ENCODE measurements at regions not wholly inside any gene's neighbourhood (a gene's known extent, or its start where the extent isn't known, plus 50 kb on each side); places are given as distances from the start of the nearest gene placed in this dataset.

GRCh38 chr2:5036256-5036655 lies 655.9 kb upstream of the SOX11 start:
- no peak overlapping the region for H3K27ac ChIP-seq
- H3K9me3 ChIP-seq = no peaks in the 10 kb centered on the region

GRCh38 chr2:5039241-5039975 lies 652.8 kb upstream of the SOX11 start:
- Histone ChIP-seq H3K36me3 (ENCODE audit: low read depth, missing control alignments) (no peaks in the 10 kb centered on the region), H3K4me3 (no peak overlapping the region), H3K4me1 (no peaks in the 10 kb centered on the region), H3K27ac (no peak overlapping the region), H3K9me3 (no peaks in the 10 kb centered on the region), H3K27me3 (no peaks in the 10 kb centered on the region)
- no peak for DNase-seq
- no peak for TF ChIP-seq CTCF (IDR thresholded peaks at IDR 0.05)
- no peak for TF ChIP-seq POLR2A (IDR thresholded peaks at IDR 0.05)
- 87 to 95% methylated on average over 6 of the region's 6 CpGs for WGBS, 2 donors
- intact Hi-C loops (cut with DNase I; ENCODE audit: low total_unique reads) = no loop called here

More at GRCh38 chr2:5036256-5036655, 655.9 kb upstream of the SOX11 start:
- intact Hi-C loops (cut with DNase I; ENCODE audit: low total_unique reads) = no loop called here
- no peak for TF ChIP-seq POLR2A (IDR thresholded peaks at IDR 0.05)
- TF ChIP-seq CTCF (IDR thresholded peaks at IDR 0.05) = no peak
- DNase-seq = no peak
- no peaks in the 10 kb centered on the region for H3K4me1 ChIP-seq
- WGBS, 2 donors = 71 to 82% methylated on average over 4 of the region's 4 CpGs
- H3K36me3 ChIP-seq (ENCODE audit: low read depth, missing control alignments) = no peaks in the 10 kb centered on the region
- no peaks in the 10 kb centered on the region for H3K27me3 ChIP-seq
- no peak overlapping the region for H3K4me3 ChIP-seq

- no peak for DNase-seq
- 84 to 91% methylated on average over 3 of the region's 3 CpGs for WGBS, 2 donors
Observed at GRCh38 chr2:5040571-5040970, 651.6 kb upstream of the SOX11 start.

GRCh38 chr2:5041501-5041900 lies 650.7 kb upstream of the SOX11 start:
- Histone ChIP-seq H3K4me3 (no peak overlapping the region), H3K36me3 (ENCODE audit: low read depth, missing control alignments) (no peaks in the 10 kb centered on the region), H3K27ac (no peak overlapping the region), H3K27me3 (no peaks in the 10 kb centered on the region), H3K9me3 (no peaks in the 10 kb centered on the region), H3K4me1 (no peaks in the 10 kb centered on the region)
- TF ChIP-seq CTCF (IDR thresholded peaks at IDR 0.05) (no peak), POLR2A (IDR thresholded peaks at IDR 0.05) (no peak)
- DNase-seq = no peak
- intact Hi-C loops (cut with DNase I; ENCODE audit: low total_unique reads) = no loop called here
- WGBS, 2 donors = 91 to 93% methylated on average over 2 of the region's 2 CpGs

More at GRCh38 chr2:5040571-5040970, 651.6 kb upstream of the SOX11 start:
- Histone ChIP-seq H3K27ac (no peak overlapping the region), H3K36me3 (ENCODE audit: low read depth, missing control alignments) (no peaks in the 10 kb centered on the region), H3K27me3 (no peaks in the 10 kb centered on the region), H3K4me1 (no peaks in the 10 kb centered on the region), H3K9me3 (no peaks in the 10 kb centered on the region), H3K4me3 (no peak overlapping the region)
- TF ChIP-seq POLR2A (IDR thresholded peaks at IDR 0.05) (no peak), CTCF (IDR thresholded peaks at IDR 0.05) (no peak)
- intact Hi-C loops (cut with DNase I; ENCODE audit: low total_unique reads) = no loop called here
